ENCODE measurements at regions not wholly inside any gene's neighbourhood (a gene's known extent, or its start where the extent isn't known, plus 50 kb on each side); places are given as distances from the start of the nearest gene placed in this dataset.

DNA sequence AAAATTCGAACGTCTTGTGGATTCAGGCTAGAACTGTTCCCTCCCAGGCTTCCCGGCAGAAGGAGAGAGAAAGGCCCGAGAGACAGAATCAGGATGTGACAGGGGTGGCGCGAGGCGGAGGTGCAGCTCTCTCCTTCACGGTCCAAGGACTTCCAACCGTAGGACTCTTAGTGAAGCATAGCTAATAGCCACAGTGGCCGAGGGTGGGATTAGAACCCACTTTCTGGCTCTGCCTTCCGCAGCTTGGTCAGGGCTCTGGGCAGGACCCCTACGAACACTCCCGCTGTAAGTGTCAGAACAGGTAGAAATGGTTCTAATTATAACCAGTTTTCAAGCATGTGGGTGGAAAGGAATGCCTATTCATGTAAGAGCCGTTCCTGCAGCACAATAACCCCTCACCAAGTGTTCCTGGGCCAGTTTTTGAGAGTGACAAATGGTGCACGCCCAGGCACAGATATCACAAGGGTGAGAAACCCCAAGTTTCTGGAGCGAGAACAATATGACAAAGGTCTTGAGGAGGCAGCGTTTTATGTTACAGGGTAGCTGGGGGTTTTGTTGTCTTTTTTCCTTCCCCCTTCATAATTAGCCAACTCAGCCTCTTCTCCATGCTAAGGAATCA, 86.4 kb downstream of the SYF2 start:
- TF ChIP-seq EP300 (IDR thresholded peaks at IDR 0.05): no peak
- TF ChIP-seq, protein P1, sequence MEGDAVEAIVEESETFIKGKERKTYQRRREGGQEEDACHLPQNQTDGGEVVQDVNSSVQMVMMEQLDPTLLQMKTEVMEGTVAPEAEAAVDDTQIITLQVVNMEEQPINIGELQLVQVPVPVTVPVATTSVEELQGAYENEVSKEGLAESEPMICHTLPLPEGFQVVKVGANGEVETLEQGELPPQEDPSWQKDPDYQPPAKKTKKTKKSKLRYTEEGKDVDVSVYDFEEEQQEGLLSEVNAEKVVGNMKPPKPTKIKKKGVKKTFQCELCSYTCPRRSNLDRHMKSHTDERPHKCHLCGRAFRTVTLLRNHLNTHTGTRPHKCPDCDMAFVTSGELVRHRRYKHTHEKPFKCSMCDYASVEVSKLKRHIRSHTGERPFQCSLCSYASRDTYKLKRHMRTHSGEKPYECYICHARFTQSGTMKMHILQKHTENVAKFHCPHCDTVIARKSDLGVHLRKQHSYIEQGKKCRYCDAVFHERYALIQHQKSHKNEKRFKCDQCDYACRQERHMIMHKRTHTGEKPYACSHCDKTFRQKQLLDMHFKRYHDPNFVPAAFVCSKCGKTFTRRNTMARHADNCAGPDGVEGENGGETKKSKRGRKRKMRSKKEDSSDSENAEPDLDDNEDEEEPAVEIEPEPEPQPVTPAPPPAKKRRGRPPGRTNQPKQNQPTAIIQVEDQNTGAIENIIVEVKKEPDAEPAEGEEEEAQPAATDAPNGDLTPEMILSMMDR (IDR thresholded peaks at IDR 0.05): no peak
- no peak for TF ChIP-seq POLR2A (IDR thresholded peaks at IDR 0.05; ENCODE audit: low read depth)
- TF ChIP-seq POLR2AphosphoS5 (IDR thresholded peaks at IDR 0.05): no peak
- no peak overlapping the region for H3K4me3 ChIP-seq
- no peaks in the 10 kb centered on the region for H3K36me3 ChIP-seq
- peaks cover 0 to 6% (median 0%) of the 10 kb centered on the region in 4 donors for H3K9me3 ChIP-seq
- peaks cover 0 to 38% (median 0%) of the 10 kb centered on the region in 4 donors for H3K27me3 ChIP-seq
- H3K27ac ChIP-seq (replicated peaks in 1 of 4): no peak overlapping the region
- peak; percentile 78 for DNase-seq (ENCODE audit: extremely low spot score)
- intact Hi-C loops (cut with DNase I): no loop called here
- WGBS: 75% methylated on average over 14 of the region's 17 CpGs
- no peaks in the 10 kb centered on the region for H3K4me1 ChIP-seq

DNA sequence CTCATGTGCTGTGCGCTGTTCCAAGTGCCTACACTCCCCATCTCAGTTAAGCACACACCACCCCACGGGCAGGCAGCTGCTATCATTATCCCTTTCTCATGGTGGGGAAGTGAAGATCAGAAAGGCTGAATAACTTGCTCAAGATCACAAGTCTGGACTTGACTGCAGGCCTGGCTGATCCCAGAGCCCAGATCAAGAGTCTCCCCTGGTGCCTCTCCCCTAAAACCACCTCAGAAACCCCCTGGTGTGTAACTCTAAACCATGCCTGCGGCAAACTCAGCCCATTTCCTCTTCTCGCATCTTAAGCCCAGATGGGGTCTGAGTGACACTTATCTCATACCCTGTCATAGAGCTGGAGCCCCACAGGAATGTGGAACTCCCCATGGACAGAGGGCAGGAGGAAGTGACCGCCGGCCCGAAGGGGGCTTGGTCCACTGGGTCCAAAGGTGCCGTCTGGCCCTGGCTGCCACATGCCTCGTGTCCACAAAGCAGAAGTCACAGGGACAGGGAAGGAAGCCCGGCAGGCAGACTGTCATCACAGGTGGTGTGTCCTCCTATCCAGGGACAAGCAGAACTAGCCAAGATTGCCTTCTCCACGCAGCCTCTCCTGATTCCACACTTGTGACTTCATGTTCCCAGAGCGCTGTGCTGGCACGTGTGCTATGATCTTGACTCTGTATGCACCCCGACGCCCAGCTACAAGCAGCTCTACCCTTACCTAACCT, 92.1 kb downstream of the SYF2 start:
- no peak overlapping the region for H3K4me3 ChIP-seq
- 67% methylated on average over 11 of the region's 15 CpGs for WGBS
- no peak overlapping the region for H3K27ac ChIP-seq (replicated peaks in 1 of 4)
- H3K9me3 ChIP-seq: no peaks in the 10 kb centered on the region
- TF ChIP-seq POLR2A (IDR thresholded peaks at IDR 0.05; ENCODE audit: low read depth) (no peak), POLR2AphosphoS5 (IDR thresholded peaks at IDR 0.05) (no peak), EP300 (IDR thresholded peaks at IDR 0.05) (no peak)
- TF ChIP-seq, protein P1 (IDR thresholded peaks at IDR 0.05): no peak
- DNase-seq (ENCODE audit: extremely low spot score): peak; percentile 90
- H3K4me1 ChIP-seq: no peaks in the 10 kb centered on the region
- no peaks in the 10 kb centered on the region for H3K36me3 ChIP-seq
- peaks cover 0 to 49% (median 0%) of the 10 kb centered on the region in 4 donors for H3K27me3 ChIP-seq
- intact Hi-C loops (cut with DNase I): no loop called here

GRCh38 chr1:25137521-25138395, 94.5 kb downstream of the SYF2 start:
- peaks cover 0 to 54% (median 0%) of the 10 kb centered on the region in 4 donors for H3K27me3 ChIP-seq
- WGBS: 100% methylated on average over 2 of the region's 2 CpGs
- TF ChIP-seq POLR2A (IDR thresholded peaks at IDR 0.05; ENCODE audit: low read depth) (no peak), EP300 (IDR thresholded peaks at IDR 0.05) (no peak), POLR2AphosphoS5 (IDR thresholded peaks at IDR 0.05) (no peak)
- TF ChIP-seq, protein P1 (IDR thresholded peaks at IDR 0.05): no peak

GRCh38 chr1:25137106-25137505, 95.2 kb downstream of the SYF2 start:
- peaks cover 0 to 54% (median 0%) of the 10 kb centered on the region in 4 donors for H3K27me3 ChIP-seq
- no peaks in the 10 kb centered on the region for H3K36me3 ChIP-seq
- H3K27ac ChIP-seq (replicated peaks in 1 of 4): no peak overlapping the region
- no peaks in the 10 kb centered on the region for H3K4me1 ChIP-seq
- H3K4me3 ChIP-seq: no peak overlapping the region
- peak; percentile 78 for DNase-seq (ENCODE audit: extremely low spot score)
- TF ChIP-seq POLR2AphosphoS5 (IDR thresholded peaks at IDR 0.05): no peak
- TF ChIP-seq POLR2A (IDR thresholded peaks at IDR 0.05; ENCODE audit: low read depth): no peak
- no peak for TF ChIP-seq EP300 (IDR thresholded peaks at IDR 0.05)
- TF ChIP-seq, protein P1 (IDR thresholded peaks at IDR 0.05): no peak
- 100% methylated on average over 1 of the region's 1 CpG for WGBS
- intact Hi-C loops (cut with DNase I): no loop called here
- no peaks in the 10 kb centered on the region for H3K9me3 ChIP-seq

More at GRCh38 chr1:25137521-25138395, 94.5 kb downstream of the SYF2 start:
- no peaks in the 10 kb centered on the region for H3K4me1 ChIP-seq
- H3K4me3 ChIP-seq: no peak overlapping the region
- intact Hi-C loops (cut with DNase I): no loop called here
- peak; percentile 14 for DNase-seq (ENCODE audit: extremely low spot score)
- H3K27ac ChIP-seq (replicated peaks in 1 of 4): no peak overlapping the region
- no peaks in the 10 kb centered on the region for H3K36me3 ChIP-seq
- no peaks in the 10 kb centered on the region for H3K9me3 ChIP-seq
